ENCODE measurements at regions not wholly inside any gene's neighbourhood (a gene's known extent, or its start where the extent isn't known, plus 50 kb on each side); places are given as distances from the start of the nearest gene placed in this dataset.

DNA sequence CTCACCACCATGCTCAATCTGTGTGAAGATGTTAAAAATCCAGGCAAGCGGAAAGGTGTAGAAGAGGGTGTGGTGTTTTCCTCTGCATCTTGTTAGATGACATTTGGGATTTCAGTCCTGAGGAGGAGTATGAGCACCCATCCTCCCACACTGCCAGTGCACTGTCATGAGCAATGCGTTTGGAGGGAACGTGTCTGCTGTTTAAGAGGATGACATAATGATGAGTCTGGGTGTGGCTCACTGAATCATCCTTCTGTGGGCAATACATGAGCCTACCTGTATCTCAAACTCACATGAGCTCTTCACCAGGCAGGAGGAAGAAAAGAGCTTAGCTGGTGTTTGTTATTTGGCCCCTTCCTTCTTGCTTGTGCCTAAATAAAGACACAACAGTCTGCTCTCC, 67.9 kb upstream of the ARX start:
- Histone ChIP-seq H3K27ac (no peak overlapping the region), H3K27me3 (ENCODE audit: insufficient read depth in 3 of 3, low read length in 2 of 3) (no peaks in the 10 kb centered on the region), H3K36me3 (ENCODE audit: insufficient read depth in 1 of 2, low read depth in 1 of 2) (no peaks in the 10 kb centered on the region), H3K9me3 (peaks cover 6% of the 10 kb centered on the region), H3K4me1 (no peaks in the 10 kb centered on the region), H3K4me3 (no peak overlapping the region)
- 49 to 68% (median 58%) methylated on average over 3 of the region's 3 CpGs for WGBS, 3 donors
- ATAC-seq, result no peak
- intact Hi-C loops (cut with DNase I), result no loop called here
- no peak for DNase-seq
- TF ChIP-seq, protein P1, sequence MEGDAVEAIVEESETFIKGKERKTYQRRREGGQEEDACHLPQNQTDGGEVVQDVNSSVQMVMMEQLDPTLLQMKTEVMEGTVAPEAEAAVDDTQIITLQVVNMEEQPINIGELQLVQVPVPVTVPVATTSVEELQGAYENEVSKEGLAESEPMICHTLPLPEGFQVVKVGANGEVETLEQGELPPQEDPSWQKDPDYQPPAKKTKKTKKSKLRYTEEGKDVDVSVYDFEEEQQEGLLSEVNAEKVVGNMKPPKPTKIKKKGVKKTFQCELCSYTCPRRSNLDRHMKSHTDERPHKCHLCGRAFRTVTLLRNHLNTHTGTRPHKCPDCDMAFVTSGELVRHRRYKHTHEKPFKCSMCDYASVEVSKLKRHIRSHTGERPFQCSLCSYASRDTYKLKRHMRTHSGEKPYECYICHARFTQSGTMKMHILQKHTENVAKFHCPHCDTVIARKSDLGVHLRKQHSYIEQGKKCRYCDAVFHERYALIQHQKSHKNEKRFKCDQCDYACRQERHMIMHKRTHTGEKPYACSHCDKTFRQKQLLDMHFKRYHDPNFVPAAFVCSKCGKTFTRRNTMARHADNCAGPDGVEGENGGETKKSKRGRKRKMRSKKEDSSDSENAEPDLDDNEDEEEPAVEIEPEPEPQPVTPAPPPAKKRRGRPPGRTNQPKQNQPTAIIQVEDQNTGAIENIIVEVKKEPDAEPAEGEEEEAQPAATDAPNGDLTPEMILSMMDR (IDR thresholded peaks at IDR 0.05), result no peak

DNA sequence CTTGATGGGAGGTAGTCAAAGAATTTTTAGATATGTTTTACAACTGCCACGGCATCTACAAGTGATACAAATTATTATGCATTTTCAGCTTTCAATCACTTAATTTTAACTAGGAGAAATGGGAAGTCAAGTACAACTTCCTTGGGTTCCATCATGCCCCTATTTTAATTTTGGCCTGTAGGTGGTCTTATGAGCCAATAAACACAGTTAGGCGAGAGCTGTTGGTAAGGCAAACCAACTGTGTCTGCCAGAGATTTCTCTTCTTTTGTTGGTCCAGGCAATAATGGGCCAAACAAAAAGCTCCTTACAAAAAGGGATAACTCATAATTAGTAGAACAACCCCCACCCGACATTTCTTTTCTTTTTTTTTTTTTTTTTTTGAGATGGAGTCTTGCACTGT, 63.3 kb upstream of the ARX start:
- Histone ChIP-seq H3K36me3 (ENCODE audit: insufficient read depth in 1 of 2, low read depth in 1 of 2) (no peaks in the 10 kb centered on the region), H3K27ac (no peak overlapping the region), H3K4me1 (no peaks in the 10 kb centered on the region), H3K9me3 (no peaks in the 10 kb centered on the region), H3K27me3 (ENCODE audit: insufficient read depth in 3 of 3, low read length in 2 of 3) (peaks cover 0 to 5% (median 0%) of the 10 kb centered on the region in 3 donors), H3K4me3 (no peak overlapping the region)
- WGBS, 3 donors, result 50 to 88% (median 63%) methylated on average over 3 of the region's 3 CpGs
- no peak for ATAC-seq
- DNase-seq, result no peak
- intact Hi-C loops (cut with DNase I), result no loop called here
- TF ChIP-seq, protein P1 (IDR thresholded peaks at IDR 0.05), result no peak

DNA sequence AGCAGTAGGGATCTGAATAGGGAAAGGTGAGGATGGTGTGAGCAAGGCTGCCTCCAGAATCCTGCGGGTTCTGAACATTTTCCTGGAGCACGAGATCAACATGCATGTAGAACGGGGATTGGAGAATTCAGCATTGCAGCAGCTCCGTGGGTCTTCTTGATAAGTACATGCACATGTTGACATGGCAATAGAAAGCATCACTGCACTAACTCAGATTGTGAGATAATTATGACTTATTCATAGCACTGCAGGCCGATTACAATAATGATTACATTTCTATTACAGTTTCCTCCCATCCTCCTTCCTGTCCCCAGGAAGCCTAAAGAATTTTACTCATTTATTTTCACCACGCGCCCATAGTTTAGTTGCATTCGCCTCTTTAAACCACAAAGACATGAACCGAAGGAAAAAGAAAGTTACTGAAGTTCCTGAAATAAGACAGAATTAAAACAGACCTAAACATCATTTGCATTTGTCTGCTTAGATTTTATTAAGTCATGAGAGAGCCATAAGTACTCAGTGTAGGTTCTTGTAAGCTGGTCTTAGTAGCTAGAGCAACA, 61.3 kb upstream of the ARX start:
- H3K36me3 ChIP-seq (ENCODE audit: insufficient read depth in 1 of 2, low read depth in 1 of 2), result no peaks in the 10 kb centered on the region
- intact Hi-C loops (cut with DNase I), result no loop called here
- TF ChIP-seq, protein P1 (IDR thresholded peaks at IDR 0.05), result no peak
- DNase-seq (no peak), ATAC-seq (no peak)
- H3K27me3 ChIP-seq (ENCODE audit: insufficient read depth in 3 of 3, low read length in 2 of 3), result peaks cover 0 to 5% (median 0%) of the 10 kb centered on the region in 3 donors
- H3K9me3 ChIP-seq, result peaks cover 1% of the 10 kb centered on the region
- H3K4me3 ChIP-seq, result no peak overlapping the region
- 73 to 84% (median 83%) methylated on average over 9 of the region's 9 CpGs for whole genome bisulfite sequencing, 3 donors
- no peaks in the 10 kb centered on the region for H3K4me1 ChIP-seq
- H3K27ac ChIP-seq, result no peak overlapping the region

DNA sequence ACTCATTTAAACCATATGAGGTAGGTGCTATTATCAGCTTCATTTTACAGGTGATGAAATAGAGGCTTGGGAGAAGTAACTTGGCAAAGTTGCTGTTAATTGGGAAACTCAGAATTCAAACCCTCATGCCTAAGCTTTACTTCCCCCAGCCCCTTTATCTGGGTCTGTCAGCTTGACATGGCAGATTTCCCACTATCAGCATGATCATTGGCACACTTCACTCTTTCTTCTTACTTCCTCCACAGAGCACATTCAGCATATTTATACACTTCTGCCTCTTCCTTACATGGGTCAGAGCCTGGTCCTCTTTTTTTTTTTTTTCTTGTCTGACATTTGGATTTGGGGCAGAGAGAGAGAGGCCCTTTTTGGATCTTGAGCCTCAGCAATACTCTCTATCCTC, 56.5 kb upstream of the ARX start:
- intact Hi-C loops (cut with DNase I), result no loop called here

More for the DNA sequence above, 56.5 kb upstream of the ARX start:
- Histone ChIP-seq H3K27me3 (ENCODE audit: insufficient read depth in 3 of 3, low read length in 2 of 3) (peaks cover 0 to 5% (median 0%) of the 10 kb centered on the region in 3 donors), H3K36me3 (ENCODE audit: insufficient read depth in 1 of 2, low read depth in 1 of 2) (no peaks in the 10 kb centered on the region), H3K4me3 (no peak overlapping the region), H3K9me3 (peaks cover 11% of the 10 kb centered on the region), H3K4me1 (no peaks in the 10 kb centered on the region), H3K27ac (no peak overlapping the region)
- no peak for ATAC-seq
- TF ChIP-seq, protein P1 (IDR thresholded peaks at IDR 0.05), result no peak
- DNase-seq, result no peak

Data from psoas muscle (tissue), 7 donors.